ENCODE measurements at regions not wholly inside any gene's neighbourhood (a gene's known extent, or its start where the extent isn't known, plus 50 kb on each side); places are given as distances from the start of the nearest gene placed in this dataset.

- H3K4me2 ChIP-seq (ENCODE audit: insufficient read depth, low read length), result no peak overlapping the region
- H3K9me1 ChIP-seq (replicated peaks; ENCODE audit: control insufficient read depth, extremely low read depth, insufficient read depth, low read length), result no peaks in the 10 kb centered on the region
- dilution Hi-C loops (cut with MboI; ENCODE audit: extremely low pct_ligation_motif_present, low sequenced_read_pairs), result no loop called here
- no peak overlapping the region for H2AFZ ChIP-seq (ENCODE audit: low read depth, low read length)
- H3K27ac ChIP-seq (ENCODE audit: insufficient read depth, low read depth, low read length), result no peak overlapping the region
- no peak overlapping the region for H3K9ac ChIP-seq (replicated peaks; ENCODE audit: extremely low read depth, insufficient read depth, low read length)
- no peaks in the 10 kb centered on the region for H4K20me1 ChIP-seq (replicated peaks; ENCODE audit: control insufficient read depth, extremely low read depth, insufficient read depth, low read length)
- no peak overlapping the region for H3K4me3 ChIP-seq (replicated peaks in 1 of 3; ENCODE audit: insufficient read depth in 1 of 3, low read depth in 1 of 3, low read length in 3 of 3)
- no peaks in the 10 kb centered on the region for H3K27me3 ChIP-seq (ENCODE audit: control insufficient read depth in 2 of 2, insufficient read depth in 2 of 2, low read length in 2 of 2)
- FAIRE-seq (no peak), DNase-seq (ENCODE audit: low read depth, low spot score) (no peak)
- intact Hi-C loops (cut with micrococcal nuclease), result no loop called here
- H3K9me3 ChIP-seq (replicated peaks; ENCODE audit: control insufficient read depth, insufficient read depth, low read length), result peaks cover 6% of the 10 kb centered on the region
- no TSS peak for BruUV-seq (replicated peaks)
- no peak for TF ChIP-seq JUN (IDR thresholded peaks at IDR 0.05; ENCODE audit: borderline replicate concordance, insufficient read depth, insufficient read length, low read depth)
- no peak for TF ChIP-seq POLR2A (IDR thresholded peaks at IDR 0.05; ENCODE audit: low read depth, low read length)
- no peak for TF ChIP-seq EZH2 (IDR thresholded peaks at IDR 0.05; ENCODE audit: borderline replicate concordance, low read depth, low read length, severe bottlenecking)
- TF ChIP-seq MAX (IDR thresholded peaks at IDR 0.05; ENCODE audit: insufficient read depth, insufficient read length), result no peak
- TF ChIP-seq GATA2 (IDR thresholded peaks at IDR 0.05; ENCODE audit: insufficient read depth, insufficient read length, low read depth, low read length), result no peak
- no peak for TF ChIP-seq CTCF (IDR thresholded peaks at IDR 0.05; ENCODE audit: extremely low read depth in 1 of 2, insufficient read depth in 1 of 2, low read depth in 1 of 2, low read length in 2 of 2)
- TF ChIP-seq FOS (IDR thresholded peaks at IDR 0.05; ENCODE audit: borderline replicate concordance, insufficient read depth, low read length), result no peak
- TF ChIP-seq POLR2AphosphoS5 (IDR thresholded peaks at IDR 0.05; ENCODE audit: insufficient read depth, low read depth, low read length), result no peak
- no peak for TF ChIP-seq MYC (IDR thresholded peaks at IDR 0.05; ENCODE audit: low read depth, low read length)
- ChIA-PET CTCF (no interaction called here), POLR2A (no interaction called here)
- no peaks in the 10 kb centered on the region for H3K79me2 ChIP-seq (ENCODE audit: control insufficient read depth, insufficient read depth, low read length)
- no peaks in the 10 kb centered on the region for H3K36me3 ChIP-seq (ENCODE audit: control insufficient read depth in 2 of 2, extremely low read depth in 1 of 2, insufficient read depth in 2 of 2, low read length in 2 of 2)
- no peaks in the 10 kb centered on the region for H3K4me1 ChIP-seq (ENCODE audit: control insufficient read depth, extremely low read depth, insufficient read depth, low read length)
Observed at GRCh38 chr5:167896814-167897213, 394.6 kb upstream of the WWC1 start.

All from endothelial cell of umbilical vein (primary cell).